ENCODE measurements at regions not wholly inside any gene's neighbourhood (a gene's known extent, or its start where the extent isn't known, plus 50 kb on each side); places are given as distances from the start of the nearest gene placed in this dataset.
"Not testable (repeated sequence)": the region's sequence is repeated elsewhere in the genome, so short reads cannot be mapped to it uniquely, and the experiment has no call there.

DNA sequence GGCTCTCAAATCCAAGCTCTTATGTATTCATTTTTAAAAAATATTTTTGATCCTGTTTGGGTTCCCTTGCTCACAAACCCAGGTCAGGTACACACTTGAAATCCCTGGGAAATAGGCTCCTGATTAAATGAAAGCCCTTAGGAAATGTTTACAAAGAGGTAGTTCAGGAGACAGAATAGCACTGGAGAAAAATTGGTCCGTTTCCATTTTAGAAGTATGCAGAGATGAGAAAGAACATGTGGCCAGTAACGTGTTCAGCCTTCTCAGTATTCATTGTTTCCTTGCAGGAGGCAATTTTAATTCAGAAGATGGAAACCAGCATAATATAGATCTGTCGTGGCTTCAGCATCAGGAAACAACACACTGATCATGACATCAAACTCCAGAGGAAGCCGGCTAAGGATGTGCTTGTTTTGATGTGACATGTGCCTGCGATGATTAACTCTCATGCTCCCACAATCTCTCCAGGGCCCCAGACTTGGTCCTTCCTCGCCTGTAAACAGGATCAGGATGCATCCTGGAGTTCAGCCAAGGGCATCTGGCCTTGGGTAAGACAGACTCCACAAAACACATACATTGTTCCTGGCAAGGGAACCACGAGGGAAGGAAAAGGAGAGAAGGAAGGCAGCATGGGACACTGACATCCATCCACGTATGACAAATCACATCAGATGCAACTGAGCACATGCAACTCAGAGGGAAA lies 350.5 kb upstream of the THBS1 start:
- peak; percentile 85 for DNase-seq

DNA sequence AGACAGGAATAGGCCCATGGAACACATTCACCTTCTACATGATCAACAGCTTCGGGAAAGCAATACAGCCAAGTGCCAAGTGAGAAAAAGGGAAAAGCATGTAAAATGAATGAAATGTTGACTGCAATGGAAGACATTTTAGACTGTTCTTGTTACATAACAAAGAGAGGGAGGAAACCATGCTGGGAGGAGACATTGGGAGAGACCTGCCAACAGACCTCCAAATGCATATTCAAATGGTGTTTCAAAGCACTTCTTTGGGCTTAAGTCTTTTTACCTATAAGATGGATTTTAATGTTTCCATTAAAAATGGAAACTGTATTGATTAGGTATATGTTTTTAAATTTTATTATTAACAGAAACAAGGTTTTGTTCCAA lies 350.0 kb upstream of the THBS1 start:
- no peak for DNase-seq

DNA sequence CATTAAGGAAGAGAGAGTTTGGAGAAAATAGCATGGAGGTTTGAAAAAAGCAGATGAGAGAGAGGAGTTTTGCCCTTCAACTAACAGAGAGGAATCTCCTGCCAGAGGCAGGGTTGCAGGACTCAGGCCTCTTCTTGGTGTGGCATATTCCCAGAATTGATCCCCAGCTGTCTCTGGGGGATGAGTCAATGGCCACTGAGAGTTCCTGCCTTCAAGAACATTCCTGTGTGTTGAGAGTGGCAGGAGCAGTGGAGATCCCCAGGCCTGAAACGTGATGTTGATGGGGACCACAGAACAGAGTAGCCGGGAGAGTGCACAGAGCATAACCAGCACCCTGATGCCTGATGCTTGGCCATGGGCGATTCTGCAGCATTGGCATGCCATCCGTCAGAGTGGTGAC lies 348.4 kb upstream of the THBS1 start:
- no peak for DNase-seq

DNA sequence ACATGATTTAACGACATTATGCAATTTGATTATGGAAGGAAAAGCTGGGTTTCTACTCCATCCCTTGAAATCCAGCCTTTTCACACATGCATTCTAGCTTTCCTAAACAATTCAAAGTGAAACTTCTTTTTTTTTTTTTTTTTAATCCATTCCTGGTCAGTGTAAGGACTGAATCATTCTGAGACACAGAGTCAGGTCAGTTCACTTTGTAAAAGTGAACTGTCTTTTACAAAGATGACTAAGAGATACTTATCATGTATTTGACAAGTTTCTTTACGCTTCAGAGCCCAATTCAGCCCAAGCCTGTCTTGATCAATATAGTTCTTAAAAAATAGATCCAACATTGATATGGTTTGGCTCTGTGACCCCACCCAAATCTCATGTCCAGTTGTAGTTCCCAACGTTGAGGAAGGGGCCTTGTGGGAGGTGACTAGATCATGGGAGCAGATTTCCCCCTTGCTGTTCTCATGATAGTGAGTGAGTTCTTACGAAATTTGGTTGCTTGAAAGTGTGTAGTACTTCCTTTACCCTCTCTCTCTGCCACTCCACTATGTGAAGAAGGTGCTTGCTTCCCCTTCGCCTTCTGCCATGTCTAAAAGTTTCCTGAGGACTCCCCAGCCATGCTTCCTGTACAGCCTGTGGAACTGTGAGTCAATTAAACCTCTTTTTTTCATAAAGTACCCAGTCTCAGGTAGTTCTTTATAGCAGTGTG lies 345.6 kb upstream of the THBS1 start:
- DNase-seq, result no peak

DNA sequence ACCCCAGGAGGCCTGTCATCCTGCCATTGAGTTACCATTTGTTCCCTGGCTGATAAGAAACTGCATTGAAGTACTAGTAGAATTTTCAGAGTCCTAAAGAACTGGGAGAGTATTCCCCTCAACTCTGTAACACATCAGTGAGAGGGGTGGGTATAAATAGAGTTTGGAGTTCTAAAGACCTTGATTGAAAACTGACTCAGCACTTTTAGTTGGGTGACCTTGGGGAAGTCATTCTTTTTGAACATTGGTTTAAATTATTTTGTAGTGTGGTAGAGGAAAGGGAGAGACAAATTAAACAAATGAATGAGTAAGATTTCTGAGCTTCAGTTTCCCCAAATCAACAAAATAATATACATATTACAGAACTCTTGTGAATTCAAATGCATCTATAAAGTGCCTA lies 344.5 kb upstream of the THBS1 start:
- DNase-seq, result no peak

DNA sequence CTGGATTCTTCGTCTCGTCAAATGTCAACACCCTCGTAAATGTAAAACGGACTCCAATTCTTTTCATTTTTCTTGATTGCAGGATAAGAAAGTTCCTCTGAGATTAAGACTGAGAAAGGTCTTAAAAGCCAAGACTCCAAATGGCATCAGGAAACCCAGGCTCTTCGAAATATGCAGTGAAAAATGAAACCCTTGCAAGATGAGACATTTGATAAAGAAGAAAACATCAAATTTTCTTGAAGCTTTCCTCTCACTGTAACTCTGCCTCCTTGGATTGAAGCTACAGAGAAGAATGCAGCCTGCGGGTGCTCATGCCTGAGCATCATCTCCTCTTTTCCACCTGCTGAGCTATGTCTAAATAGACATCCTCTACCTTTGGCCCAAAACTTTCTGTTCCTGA lies 342.4 kb upstream of the THBS1 start:
- no peak for DNase-seq

DNA sequence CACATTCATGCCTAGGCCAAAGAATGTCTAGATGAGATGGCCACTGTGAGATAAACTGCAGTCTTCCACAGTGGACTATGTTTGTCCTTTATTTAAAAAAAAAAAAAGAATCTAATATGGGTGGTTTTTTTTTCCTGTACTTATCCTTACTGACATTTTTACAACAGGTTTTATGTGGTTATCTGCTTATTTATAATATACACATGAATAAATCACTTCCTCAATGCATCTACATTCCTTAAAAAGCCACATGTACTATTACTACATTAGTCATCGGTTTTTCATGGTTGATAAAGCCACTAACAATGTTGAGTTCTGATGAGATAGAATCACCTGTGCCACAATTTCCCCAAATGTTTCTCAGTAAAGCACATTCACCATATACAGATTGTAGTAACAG lies 341.3 kb upstream of the THBS1 start:
- DNase-seq, result no peak

DNA sequence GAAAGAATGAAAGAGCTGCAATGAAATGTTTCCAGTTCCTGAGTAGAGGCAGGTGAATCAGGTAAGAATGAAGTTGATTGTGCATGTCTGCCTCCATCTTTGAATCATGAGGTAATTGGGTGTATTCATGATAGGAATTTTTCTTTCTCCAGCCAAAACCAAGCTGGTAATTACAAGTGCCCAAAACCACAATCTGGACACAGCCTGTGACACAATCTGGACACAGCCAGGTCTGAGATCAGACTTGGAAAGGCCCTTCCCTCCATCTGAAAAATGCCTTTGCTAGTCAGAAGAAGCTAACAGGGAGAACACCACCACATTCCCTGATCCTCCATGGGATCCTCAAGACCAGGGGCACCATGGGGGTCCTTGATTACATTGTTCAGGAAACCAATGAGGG lies 338.5 kb upstream of the THBS1 start:
- DNase-seq, result no peak

DNA sequence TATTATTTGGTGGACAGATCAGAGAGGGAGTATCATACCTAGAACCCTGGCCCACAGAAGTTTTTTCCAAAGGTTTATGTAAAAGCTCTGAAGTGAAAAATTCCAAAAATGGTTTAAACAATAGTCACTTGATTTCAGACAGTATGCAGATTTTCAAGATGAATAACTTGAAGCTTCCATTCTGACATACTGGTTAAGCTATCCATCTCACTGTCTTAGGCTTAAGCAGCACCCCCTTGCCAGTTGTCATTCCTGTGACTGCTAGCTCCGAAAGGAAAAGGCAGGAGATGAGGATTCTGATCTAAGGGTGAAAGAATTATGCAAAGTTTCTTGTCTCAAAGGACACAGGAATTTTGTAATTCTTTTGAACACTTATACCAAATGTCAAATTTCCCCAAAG lies 337.5 kb upstream of the THBS1 start:
- no peak for DNase-seq

DNA sequence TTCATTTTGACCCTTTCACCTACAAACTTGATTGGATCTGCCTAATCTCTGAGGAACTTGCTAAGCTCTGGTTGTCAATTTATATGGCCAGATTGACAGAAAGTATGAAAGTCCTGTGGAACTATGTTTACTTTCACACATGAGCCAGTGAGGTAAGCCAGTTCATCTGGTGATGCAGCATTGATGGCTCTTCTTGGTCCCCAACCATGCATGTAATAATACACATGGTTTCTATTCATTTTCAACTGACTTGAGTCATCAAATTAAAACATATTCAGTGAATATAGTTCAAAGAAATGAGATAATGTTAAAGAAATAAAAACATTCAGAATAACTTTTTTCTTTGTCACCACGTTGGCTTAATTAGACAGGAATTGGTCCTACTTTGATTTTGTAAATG lies 336.1 kb upstream of the THBS1 start:
- DNase-seq, result no peak

DNA sequence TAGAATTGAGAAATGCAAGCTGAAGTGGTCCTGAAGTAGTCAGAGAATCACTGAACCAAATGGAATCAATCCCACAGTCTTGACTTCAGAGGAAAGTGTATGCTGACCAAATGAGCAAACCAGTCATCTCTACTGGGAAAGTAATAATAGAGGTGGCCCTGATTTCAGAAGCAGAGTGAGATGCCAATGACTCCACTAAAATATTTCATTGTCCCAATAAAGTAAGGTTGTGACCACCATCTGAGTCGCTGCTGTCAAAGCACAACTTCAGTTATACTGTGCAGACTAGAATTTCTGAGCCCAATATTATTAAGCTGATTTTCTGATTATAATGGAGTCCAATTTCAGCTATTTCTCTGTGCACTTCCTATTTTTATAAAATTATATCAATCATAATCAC lies 334.4 kb upstream of the THBS1 start:
- no peak for DNase-seq

DNA sequence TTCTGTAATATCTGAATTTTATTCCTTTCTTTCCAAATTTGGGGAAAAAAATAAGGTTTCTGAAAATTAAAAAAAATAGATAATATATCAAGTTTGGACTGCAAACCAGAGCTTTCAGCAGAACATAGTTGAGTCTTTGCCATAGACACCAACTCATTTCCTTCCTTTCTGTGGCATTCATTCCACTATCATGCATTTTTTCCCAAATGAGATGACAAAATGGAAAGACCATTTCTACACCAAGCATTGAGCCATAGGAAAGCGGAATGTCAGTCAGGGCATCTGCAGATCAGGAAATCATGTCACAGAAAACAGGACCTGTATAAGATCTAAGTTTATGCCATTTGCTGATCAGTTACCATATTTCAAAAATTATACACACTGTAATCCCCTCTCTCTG lies 333.3 kb upstream of the THBS1 start:
- DNase-seq, result no peak

DNA sequence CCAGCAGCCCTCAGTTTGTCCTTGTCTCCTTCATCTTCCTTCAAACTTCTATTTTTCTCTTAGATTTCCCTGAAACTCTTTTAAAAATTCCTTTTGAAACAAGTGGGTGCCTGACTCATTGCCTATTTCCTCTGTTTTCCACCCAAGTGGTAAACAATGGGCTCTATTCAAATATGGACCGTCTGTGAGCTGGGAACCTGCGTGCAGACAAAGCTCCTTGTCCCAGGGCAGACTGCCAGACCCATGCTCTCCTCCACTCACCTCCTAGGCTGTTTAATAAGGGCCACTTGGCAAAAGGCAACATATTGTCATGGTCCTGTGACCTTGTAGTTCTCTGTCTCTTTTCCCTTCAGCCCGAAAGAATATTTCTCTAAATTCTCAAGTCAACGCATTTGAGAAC lies 332.7 kb upstream of the THBS1 start:
- DNase-seq, result no peak

DNA sequence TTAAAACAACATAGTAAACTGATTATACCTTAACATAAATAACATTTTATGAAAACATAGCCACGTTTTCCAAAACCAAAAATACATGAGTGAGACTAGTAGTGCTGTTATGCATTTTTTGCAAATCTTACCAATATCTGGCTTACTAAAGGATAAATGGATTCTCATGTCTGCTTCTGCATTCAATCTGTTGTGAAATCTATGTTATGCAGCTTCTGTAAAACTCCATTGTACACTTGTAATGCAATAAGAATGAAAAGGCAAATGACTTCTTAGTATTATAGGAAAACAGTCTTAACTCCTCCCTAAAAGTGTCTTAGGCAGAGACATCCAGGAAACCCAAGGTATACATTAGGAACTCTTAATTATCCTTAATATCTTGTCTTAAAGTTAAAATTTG lies 330.9 kb upstream of the THBS1 start:
- DNase-seq, result no peak

DNA sequence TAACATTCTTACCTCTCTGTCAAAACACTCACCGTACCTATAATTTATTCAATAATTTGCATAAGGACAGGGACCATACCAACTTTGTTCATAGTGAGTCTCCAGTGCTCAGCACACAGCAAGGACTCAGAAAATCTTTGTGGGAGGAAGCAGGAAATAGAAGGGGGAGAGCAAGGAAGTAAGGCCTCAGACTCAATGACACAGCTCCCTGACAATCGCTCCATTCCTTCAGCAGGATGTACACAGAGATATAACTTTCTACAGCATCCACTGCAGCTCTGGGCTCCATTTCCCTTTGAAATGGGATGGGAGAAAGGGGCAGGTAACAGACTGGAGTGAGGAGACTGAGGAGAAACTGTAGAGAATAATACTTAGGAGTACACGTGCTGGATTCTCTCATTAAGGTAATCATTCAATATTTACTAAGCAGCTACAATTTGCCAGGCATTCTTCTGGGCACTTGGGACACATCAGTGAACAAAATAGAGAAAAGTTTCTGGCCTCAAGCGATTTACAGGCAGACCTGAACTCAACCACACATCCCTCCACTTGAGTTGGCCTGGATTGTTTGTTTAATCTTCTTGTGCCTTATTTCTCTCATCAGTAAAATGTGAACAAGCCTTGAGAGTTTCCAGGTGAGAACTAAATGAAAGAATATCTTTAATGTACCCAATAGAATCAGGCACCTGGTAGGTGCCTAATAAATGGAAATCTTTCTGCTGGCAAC lies 330.3 kb upstream of the THBS1 start:
- no peak for DNase-seq

DNA sequence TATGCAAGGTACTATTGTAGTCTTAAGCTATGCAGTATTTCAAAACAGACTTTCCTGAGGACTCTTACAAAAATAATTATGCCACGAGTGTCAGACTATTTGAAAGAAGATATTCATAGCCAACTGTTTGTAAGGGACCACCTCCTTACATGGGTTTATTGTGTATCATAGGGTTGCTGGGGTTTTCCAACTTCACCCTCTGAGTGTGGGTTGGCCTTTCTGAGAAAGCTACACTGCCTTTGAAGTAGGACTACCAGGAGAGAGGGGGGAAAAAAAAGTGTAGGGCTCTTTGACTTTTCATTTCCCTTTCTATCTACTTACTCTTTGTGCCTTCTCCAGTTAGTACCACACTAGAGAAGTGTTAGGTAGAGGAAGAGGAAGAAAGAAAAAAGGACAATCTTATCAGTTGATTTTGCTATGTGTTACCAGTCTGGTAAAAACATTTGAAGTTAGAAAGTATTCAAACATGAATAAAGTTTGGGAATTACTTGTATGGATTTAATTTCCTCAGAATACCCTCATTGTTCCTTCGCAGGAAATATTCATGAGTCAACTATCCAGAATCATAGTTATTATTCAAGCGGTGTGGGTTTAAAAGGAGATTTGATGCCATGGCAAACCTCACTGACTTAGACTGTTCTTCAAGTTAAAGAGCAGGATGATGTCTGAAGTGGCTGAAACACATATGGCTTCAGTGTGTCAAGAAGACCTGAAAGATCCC lies 329.3 kb upstream of the THBS1 start:
- no peak for DNase-seq

DNA sequence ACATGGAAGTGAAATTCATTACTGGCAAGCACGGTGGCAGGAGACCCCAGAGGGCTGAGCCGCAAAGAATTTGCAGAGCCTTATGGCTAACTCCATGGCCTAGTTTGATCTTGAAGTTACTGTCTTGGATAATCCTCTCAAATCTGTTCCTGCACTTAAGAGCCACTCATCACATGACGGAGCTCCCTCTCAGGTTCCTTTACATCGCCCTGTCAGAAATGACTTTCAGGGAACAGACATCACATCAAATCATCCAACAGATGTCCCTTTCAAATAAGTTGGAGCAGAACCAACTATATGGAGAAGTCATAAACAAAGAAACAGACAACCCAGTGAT lies 328.8 kb upstream of the THBS1 start:
- peak; percentile 93 for DNase-seq

DNA sequence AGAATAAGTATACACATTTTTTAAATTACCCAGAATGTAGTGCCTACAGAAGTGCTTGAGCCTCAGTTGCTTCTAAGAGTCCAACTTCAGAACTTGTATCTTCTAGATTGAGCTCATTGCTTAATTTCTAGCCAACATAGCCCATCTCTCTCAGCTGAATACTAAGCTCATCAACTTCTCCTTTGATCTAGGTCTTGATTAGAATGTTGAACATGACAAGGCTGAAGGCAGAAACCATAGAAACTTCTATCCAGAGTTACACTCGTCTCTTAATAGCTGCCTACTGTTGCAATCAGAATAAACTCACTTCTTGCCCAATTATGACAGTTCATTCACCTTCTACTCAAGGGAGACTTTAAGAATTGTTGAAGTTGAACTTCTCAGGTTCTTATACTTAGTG lies 327.3 kb upstream of the THBS1 start:
- no peak for DNase-seq

DNA sequence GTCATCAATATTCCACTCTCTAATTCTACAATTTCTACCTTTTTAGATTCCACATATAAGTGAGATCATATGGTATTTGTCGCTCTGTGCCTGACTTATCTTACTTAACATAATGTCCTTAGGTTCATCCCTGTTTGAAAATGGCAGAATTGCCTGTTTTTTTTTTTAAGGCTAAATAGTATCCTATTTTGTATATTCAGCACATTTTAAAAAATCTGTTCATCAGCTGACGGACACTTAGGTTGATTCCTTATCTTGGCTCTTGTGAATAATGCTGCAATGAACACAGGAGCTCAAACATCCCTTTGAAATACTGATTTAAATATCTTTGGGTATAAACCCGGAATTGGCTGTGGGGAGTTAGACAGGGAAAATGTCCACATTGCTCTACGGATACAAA lies 326.7 kb upstream of the THBS1 start:
- no peak for DNase-seq

DNA sequence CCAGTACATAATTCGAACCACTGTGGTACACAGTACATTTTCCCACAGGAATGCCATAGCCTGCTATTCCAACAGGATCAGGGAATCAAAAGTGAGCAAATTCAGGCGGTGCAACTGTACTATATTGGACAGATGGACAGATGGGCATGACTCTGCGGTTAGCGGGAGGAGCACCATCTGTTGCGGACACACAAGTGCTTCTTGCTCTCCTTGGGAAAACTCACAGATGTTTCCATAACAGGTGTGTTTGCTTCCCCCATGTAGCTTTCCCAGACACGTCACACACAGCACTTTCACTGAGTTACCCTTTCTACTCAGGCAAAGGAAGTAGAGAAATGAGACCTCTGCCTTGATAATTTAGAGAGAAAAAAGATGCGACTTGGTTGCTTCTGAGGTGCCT lies 325.1 kb upstream of the THBS1 start:
- peak; percentile 96 for DNase-seq

DNA sequence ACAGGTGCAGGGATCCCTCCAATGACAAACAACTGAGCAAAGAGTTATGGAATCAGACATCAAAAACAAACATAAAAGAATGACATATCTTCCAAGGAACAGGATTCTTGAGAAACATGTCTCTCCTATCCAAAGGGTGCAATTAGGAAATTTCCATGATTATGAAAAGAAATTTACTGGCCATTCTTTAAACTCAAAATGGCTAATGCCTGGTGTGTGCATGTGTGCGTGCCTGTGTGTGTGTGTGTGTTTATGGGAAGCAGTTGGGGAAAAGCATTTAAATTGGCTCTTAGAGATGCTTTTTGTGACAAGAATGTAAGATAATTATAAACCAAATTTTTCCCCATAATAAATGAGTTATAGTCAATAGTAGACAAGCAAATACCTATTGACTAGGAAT lies 320.5 kb upstream of the THBS1 start:
- no peak for DNase-seq

DNA sequence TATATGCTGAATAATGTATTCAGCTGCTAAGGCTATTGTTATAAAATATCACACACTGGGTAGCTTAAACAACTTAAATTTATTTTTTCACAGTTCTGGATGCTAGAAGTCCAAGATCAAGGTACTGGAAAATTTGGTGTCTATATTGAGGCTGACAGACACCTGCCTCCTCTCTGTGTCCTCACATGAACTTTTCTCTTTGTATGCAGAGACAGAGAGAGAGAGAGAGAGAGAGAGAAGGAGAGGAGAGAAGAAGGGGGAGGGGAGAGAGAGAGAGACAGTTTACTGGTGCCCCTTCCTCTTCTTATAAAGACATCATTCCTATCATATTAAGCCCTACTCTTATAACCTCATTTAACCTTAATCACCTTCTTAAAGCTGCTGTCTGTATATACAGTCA lies 320.1 kb upstream of the THBS1 start:
- no peak for DNase-seq

DNA sequence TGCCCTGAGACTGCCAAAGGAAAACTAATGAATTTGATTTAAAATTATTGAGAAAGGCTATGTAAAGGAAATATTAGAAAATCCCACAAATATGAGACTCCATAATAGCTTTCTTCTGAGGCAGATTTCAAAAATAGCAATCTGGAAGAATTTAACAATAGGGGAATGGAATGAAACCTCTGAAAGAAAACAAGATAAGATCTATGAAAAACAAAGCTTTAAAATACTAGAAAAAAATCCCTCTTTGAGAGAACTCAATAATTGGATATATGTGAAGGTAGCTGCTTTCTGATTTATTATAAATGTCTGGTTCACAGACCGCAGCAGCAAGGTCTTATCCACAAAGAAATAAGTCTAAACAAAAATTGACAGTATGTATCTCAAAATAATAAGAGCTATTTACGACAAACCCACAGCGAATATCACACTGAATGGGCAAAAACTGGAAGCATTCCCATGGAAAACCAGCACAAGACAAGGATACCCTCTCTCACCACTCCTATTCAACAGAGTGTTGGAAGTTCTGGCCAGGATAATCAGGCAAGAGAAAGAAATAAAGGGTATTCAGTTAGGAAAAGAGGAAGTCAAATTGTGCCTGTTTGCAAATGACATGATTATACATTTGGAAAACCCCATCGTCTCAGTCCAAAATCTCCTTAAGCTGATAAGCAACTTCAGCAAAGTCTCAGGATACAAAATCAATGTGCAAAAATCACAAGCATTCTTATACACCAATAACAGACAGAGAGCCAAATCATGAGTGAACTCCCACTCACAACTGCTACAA lies 319.3 kb upstream of the THBS1 start:
- not testable (repeated sequence) for DNase-seq

Data from NCI-H82 (cell line).